Osteoblast (primary cell): ENCODE measurements at regions not wholly inside any gene's neighbourhood (a gene's known extent, or its start where the extent isn't known, plus 50 kb on each side); places are given as distances from the start of the nearest gene placed in this dataset.

ENCODE experiments used
- DNase-seq: peaks from one replicate; pipeline ENCODE4 v3.0.0; 2011; ENCODE audit warnings: low spot score, mixed read lengths; ENCODE audit not compliant: insufficient read length; ENCODE audit errors: missing footprints
- H2AFZ ChIP-seq: 2 replicates; pipeline ENCODE4 v1.6.0; 2011; ENCODE audit warnings: mild to moderate bottlenecking, low read length
- H3K27ac ChIP-seq: 2 replicates; pipeline ENCODE4 v1.5.1; 2011; ENCODE audit warnings: mild to moderate bottlenecking, low read depth, low read length, moderate library complexity
- H3K27me3 ChIP-seq: 2 replicates; pipeline ENCODE4 v1.6.0; 2012; ENCODE audit warnings: mild to moderate bottlenecking, control low read depth, inconsistent platforms, low read length, moderate library complexity; ENCODE audit not compliant: insufficient read depth
- H3K36me3 ChIP-seq: 2 replicates; pipeline ENCODE4 v1.5.1; 2011; ENCODE audit warnings: mild to moderate bottlenecking, low read length, control low read depth, moderate library complexity; ENCODE audit not compliant: insufficient read depth
- H3K4me1 ChIP-seq: 2 replicates; pipeline ENCODE4 v1.5.1; 2011; ENCODE audit warnings: mild to moderate bottlenecking, low read length, control low read depth, moderate library complexity; ENCODE audit not compliant: insufficient read depth
- H3K4me2 ChIP-seq: 2 replicates; pipeline ENCODE4 v1.6.0; 2011; ENCODE audit warnings: mild to moderate bottlenecking, low read length; ENCODE audit not compliant: insufficient read depth
- H3K4me3 ChIP-seq: fragments of 200-600 bp; sonication (generic); 3 replicates; pipeline ENCODE4 v1.5.1; 2012; ENCODE audit warnings: mild to moderate bottlenecking, low read length, inconsistent platforms; ENCODE audit not compliant: insufficient read depth
- H3K79me2 ChIP-seq: 2 replicates; pipeline ENCODE4 v1.6.0; 2012; ENCODE audit warnings: mild to moderate bottlenecking, low read length, control low read depth, inconsistent platforms; ENCODE audit not compliant: insufficient read depth
- H3K9me3 ChIP-seq: 2 replicates; pipeline ENCODE4 v1.5.1; 2011; ENCODE audit warnings: low read depth, low read length, control low read depth
- H4K20me1 ChIP-seq: 2 replicates; pipeline ENCODE4 v1.6.0; 2012; ENCODE audit warnings: mild to moderate bottlenecking, low read length, control low read depth; ENCODE audit not compliant: insufficient read depth
- TF ChIP-seq, protein P1 (sequence below): IDR thresholded peaks from 2 replicates; pipeline ENCODE4 v1.5.1; 2011; ENCODE audit warnings: mild to moderate bottlenecking, low read depth, low read length, moderate library complexity; ENCODE audit errors: extremely low read depth

- Histone ChIP-seq H4K20me1 (no peaks in the 10 kb centered on the region), H3K4me3 (no peak overlapping the region), H3K4me2 (no peak overlapping the region), H3K36me3 (no peaks in the 10 kb centered on the region), H3K27ac (no peak overlapping the region), H3K79me2 (no peaks in the 10 kb centered on the region), H3K4me1 (no peaks in the 10 kb centered on the region), H3K9me3 (peaks cover 17% of the 10 kb centered on the region), H2AFZ (no peak overlapping the region), H3K27me3 (no peaks in the 10 kb centered on the region)
- TF ChIP-seq, protein P1, sequence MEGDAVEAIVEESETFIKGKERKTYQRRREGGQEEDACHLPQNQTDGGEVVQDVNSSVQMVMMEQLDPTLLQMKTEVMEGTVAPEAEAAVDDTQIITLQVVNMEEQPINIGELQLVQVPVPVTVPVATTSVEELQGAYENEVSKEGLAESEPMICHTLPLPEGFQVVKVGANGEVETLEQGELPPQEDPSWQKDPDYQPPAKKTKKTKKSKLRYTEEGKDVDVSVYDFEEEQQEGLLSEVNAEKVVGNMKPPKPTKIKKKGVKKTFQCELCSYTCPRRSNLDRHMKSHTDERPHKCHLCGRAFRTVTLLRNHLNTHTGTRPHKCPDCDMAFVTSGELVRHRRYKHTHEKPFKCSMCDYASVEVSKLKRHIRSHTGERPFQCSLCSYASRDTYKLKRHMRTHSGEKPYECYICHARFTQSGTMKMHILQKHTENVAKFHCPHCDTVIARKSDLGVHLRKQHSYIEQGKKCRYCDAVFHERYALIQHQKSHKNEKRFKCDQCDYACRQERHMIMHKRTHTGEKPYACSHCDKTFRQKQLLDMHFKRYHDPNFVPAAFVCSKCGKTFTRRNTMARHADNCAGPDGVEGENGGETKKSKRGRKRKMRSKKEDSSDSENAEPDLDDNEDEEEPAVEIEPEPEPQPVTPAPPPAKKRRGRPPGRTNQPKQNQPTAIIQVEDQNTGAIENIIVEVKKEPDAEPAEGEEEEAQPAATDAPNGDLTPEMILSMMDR, result no peak
- DNase-seq, result no peak
Observed at GRCh38 chr14:62439210-62439609, 606.0 kb downstream of the KCNH5 start.

- no peak for DNase-seq
- Histone ChIP-seq H3K27me3 (no peaks in the 10 kb centered on the region), H4K20me1 (no peaks in the 10 kb centered on the region), H3K27ac (no peak overlapping the region), H3K4me1 (no peaks in the 10 kb centered on the region), H3K9me3 (peaks cover 13% of the 10 kb centered on the region), H3K36me3 (no peaks in the 10 kb centered on the region), H3K4me2 (no peak overlapping the region), H3K79me2 (no peaks in the 10 kb centered on the region), H2AFZ (no peak overlapping the region), H3K4me3 (no peak overlapping the region)
- TF ChIP-seq, protein P1, result no peak
Observed at GRCh38 chr14:62443796-62444195, 601.5 kb downstream of the KCNH5 start.

DNA sequence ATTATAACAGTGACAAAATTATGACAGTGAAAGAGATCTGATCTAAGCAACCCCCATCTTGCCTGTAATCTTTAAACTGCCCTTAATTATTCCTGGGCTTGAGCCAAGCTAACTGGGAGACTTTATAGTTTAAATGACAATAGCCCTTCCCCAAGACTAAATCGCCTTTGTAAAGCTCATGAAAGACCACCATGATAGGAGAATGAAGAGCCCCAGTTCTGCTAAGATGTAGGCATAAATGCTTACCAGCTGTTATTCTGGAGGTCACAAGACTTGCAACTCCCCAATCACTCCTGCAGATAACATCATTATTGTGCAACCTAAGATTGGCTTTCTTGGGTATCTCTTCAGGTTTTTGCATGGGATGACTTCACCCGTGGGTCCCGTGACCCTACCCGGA lies 599.7 kb downstream of the KCNH5 start:
- H3K4me3 ChIP-seq, result no peak overlapping the region
- TF ChIP-seq, protein P1, result no peak
- DNase-seq, result no peak
- H3K27me3 ChIP-seq, result no peaks in the 10 kb centered on the region
- H3K4me2 ChIP-seq, result no peak overlapping the region
- no peaks in the 10 kb centered on the region for H3K79me2 ChIP-seq
- H2AFZ ChIP-seq, result no peak overlapping the region
- no peaks in the 10 kb centered on the region for H3K4me1 ChIP-seq
- H3K9me3 ChIP-seq, result peaks cover 9% of the 10 kb centered on the region
- H4K20me1 ChIP-seq, result no peaks in the 10 kb centered on the region
- H3K36me3 ChIP-seq, result no peaks in the 10 kb centered on the region
- no peak overlapping the region for H3K27ac ChIP-seq

GRCh38 chr14:62451221-62451620 lies 594.0 kb downstream of the KCNH5 start:
- Histone ChIP-seq H3K4me3 (no peak overlapping the region), H3K27ac (no peak overlapping the region)
- DNase-seq, result no peak

More at GRCh38 chr14:62451221-62451620, 594.0 kb downstream of the KCNH5 start:
- Histone ChIP-seq H3K27me3 (no peaks in the 10 kb centered on the region), H3K36me3 (no peaks in the 10 kb centered on the region), H3K9me3 (no peaks in the 10 kb centered on the region), H3K79me2 (no peaks in the 10 kb centered on the region), H2AFZ (no peak overlapping the region), H4K20me1 (no peaks in the 10 kb centered on the region), H3K4me1 (no peaks in the 10 kb centered on the region), H3K4me2 (no peak overlapping the region)
- TF ChIP-seq, protein P1, result no peak
